ENCODE measurements at regions not wholly inside any gene's neighbourhood (a gene's known extent, or its start where the extent isn't known, plus 50 kb on each side); places are given as distances from the start of the nearest gene placed in this dataset.
"Not testable (repeated sequence)": the region's sequence is repeated elsewhere in the genome, so short reads cannot be mapped to it uniquely, and the experiment has no call there.

- no peak overlapping the region for H3K9ac ChIP-seq (ENCODE audit: low read length)
- H3K4me1 ChIP-seq (ENCODE audit: control insufficient read depth, low read depth, low read length): no peaks in the 10 kb centered on the region
- no peak overlapping the region for H3K4me3 ChIP-seq (ENCODE audit: low read length)
- no peaks in the 10 kb centered on the region for H3K9me3 ChIP-seq (ENCODE audit: control insufficient read depth, low read depth, low read length)
- H3K27me3 ChIP-seq (ENCODE audit: control insufficient read depth, insufficient read depth, low read length): no peaks in the 10 kb centered on the region
- no peaks in the 10 kb centered on the region for H3K36me3 ChIP-seq (ENCODE audit: control insufficient read depth, low read depth, low read length)
- no peak overlapping the region for H3K27ac ChIP-seq (ENCODE audit: low read length)
These were observed 587.7 kb downstream of the C12orf50 start for GRCh38 chr12:87441511-87441910.

GRCh38 chr12:87439990-87440827 lies 589.0 kb downstream of the C12orf50 start:
- no peaks in the 10 kb centered on the region for H3K27me3 ChIP-seq (ENCODE audit: control insufficient read depth, insufficient read depth, low read length)
- H3K9me3 ChIP-seq (ENCODE audit: control insufficient read depth, low read depth, low read length): no peaks in the 10 kb centered on the region
- no peak overlapping the region for H3K9ac ChIP-seq (ENCODE audit: low read length)
- no peak overlapping the region for H3K4me3 ChIP-seq (ENCODE audit: low read length)
- H3K27ac ChIP-seq (ENCODE audit: low read length): no peak overlapping the region
- H3K36me3 ChIP-seq (ENCODE audit: control insufficient read depth, low read depth, low read length): no peaks in the 10 kb centered on the region
- H3K4me1 ChIP-seq (ENCODE audit: control insufficient read depth, low read depth, low read length): no peaks in the 10 kb centered on the region

GRCh38 chr12:87430444-87430843 lies 598.8 kb downstream of the C12orf50 start:
- H3K27me3 ChIP-seq (ENCODE audit: control insufficient read depth, insufficient read depth, low read length): no peaks in the 10 kb centered on the region
- no peak overlapping the region for H3K9ac ChIP-seq (ENCODE audit: low read length)
- no peaks in the 10 kb centered on the region for H3K36me3 ChIP-seq (ENCODE audit: control insufficient read depth, low read depth, low read length)
- H3K4me1 ChIP-seq (ENCODE audit: control insufficient read depth, low read depth, low read length): no peaks in the 10 kb centered on the region
- H3K4me3 ChIP-seq (ENCODE audit: low read length): no peak overlapping the region
- H3K9me3 ChIP-seq (ENCODE audit: control insufficient read depth, low read depth, low read length): peaks cover 12% of the 10 kb centered on the region
- no peak overlapping the region for H3K27ac ChIP-seq (ENCODE audit: low read length)

DNA sequence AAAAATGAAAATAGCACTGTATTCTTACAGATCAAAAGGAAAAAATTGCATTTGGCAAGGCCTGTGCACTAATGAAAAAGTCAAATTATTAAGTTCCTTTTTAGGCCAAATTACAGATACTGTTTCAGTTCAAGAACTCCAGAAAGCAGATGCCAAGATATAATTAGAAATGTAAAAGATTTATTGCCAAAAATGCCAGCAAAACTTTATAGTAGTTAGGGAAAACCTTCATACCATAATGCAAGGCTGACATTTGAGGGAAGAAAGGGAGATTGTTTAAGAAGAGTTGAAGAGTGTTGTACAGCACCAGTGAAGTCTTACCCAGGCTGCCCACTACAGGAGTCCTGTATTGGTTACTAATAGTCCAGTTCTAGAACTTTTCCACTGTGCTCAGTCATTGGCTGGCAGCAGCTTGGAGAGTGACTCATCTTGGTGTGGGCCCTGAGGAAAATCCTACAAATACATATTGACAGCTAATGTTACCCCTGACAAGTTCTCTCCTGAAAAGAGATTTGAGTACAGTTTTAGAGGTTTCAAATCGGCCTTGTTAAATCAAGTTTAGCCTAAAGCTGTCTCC lies 600.4 kb downstream of the C12orf50 start:
- H3K27ac ChIP-seq (ENCODE audit: low read length): no peak overlapping the region
- no peaks in the 10 kb centered on the region for H3K27me3 ChIP-seq (ENCODE audit: control insufficient read depth, insufficient read depth, low read length)
- no peaks in the 10 kb centered on the region for H3K4me1 ChIP-seq (ENCODE audit: control insufficient read depth, low read depth, low read length)
- H3K9me3 ChIP-seq (ENCODE audit: control insufficient read depth, low read depth, low read length): peaks cover 12% of the 10 kb centered on the region
- no peak overlapping the region for H3K9ac ChIP-seq (ENCODE audit: low read length)
- H3K4me3 ChIP-seq (ENCODE audit: low read length): no peak overlapping the region
- H3K36me3 ChIP-seq (ENCODE audit: control insufficient read depth, low read depth, low read length): no peaks in the 10 kb centered on the region

DNA sequence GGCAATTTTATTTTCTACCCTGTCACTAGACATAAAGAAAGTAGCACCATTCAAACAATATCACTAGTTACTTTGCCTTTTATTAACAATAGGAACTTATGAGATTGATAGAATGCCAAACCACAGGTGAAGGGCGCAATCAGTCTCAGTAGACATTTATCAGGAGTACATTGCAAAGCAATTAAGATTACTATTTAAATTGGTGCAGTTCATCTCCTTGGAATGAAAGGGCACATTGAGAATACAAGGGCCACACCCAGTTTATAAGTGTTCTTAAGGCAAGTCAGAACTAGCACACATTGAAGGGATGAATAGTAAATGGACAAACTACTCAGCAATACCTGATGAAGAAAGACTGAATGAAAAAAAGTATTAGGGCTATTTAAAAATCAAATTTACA lies 601.4 kb downstream of the C12orf50 start:
- Histone ChIP-seq H3K9me3 (ENCODE audit: control insufficient read depth, low read depth, low read length) (peaks cover 12% of the 10 kb centered on the region), H3K4me3 (ENCODE audit: low read length) (no peak overlapping the region), H3K4me1 (ENCODE audit: control insufficient read depth, low read depth, low read length) (no peaks in the 10 kb centered on the region), H3K9ac (ENCODE audit: low read length) (no peak overlapping the region), H3K27ac (ENCODE audit: low read length) (no peak overlapping the region), H3K27me3 (ENCODE audit: control insufficient read depth, insufficient read depth, low read length) (no peaks in the 10 kb centered on the region), H3K36me3 (ENCODE audit: control insufficient read depth, low read depth, low read length) (no peaks in the 10 kb centered on the region)

GRCh38 chr12:87425942-87426554 lies 603.2 kb downstream of the C12orf50 start:
- Histone ChIP-seq H3K9me3 (ENCODE audit: control insufficient read depth, low read depth, low read length) (peaks cover 12% of the 10 kb centered on the region), H3K27me3 (ENCODE audit: control insufficient read depth, insufficient read depth, low read length) (no peaks in the 10 kb centered on the region), H3K4me3 (ENCODE audit: low read length) (no peak overlapping the region), H3K9ac (ENCODE audit: low read length) (no peak overlapping the region), H3K36me3 (ENCODE audit: control insufficient read depth, low read depth, low read length) (no peaks in the 10 kb centered on the region), H3K4me1 (ENCODE audit: control insufficient read depth, low read depth, low read length) (no peaks in the 10 kb centered on the region), H3K27ac (ENCODE audit: low read length) (no peak overlapping the region)

GRCh38 chr12:87421233-87421632 lies 608.0 kb downstream of the C12orf50 start:
- H3K4me1 ChIP-seq (ENCODE audit: control insufficient read depth, low read depth, low read length); H3K9ac ChIP-seq (ENCODE audit: low read length); H3K27me3 ChIP-seq (ENCODE audit: control insufficient read depth, insufficient read depth, low read length); H3K27ac ChIP-seq (ENCODE audit: low read length); H3K4me3 ChIP-seq (ENCODE audit: low read length); H3K36me3 ChIP-seq (ENCODE audit: control insufficient read depth, low read depth, low read length); H3K9me3 ChIP-seq (ENCODE audit: control insufficient read depth, low read depth, low read length): not testable (repeated sequence)

GRCh38 chr12:87413784-87414183 lies 615.4 kb downstream of the C12orf50 start:
- Histone ChIP-seq H3K27me3 (ENCODE audit: control insufficient read depth, insufficient read depth, low read length) (no peaks in the 10 kb centered on the region), H3K27ac (ENCODE audit: low read length) (no peak overlapping the region), H3K9me3 (ENCODE audit: control insufficient read depth, low read depth, low read length) (no peaks in the 10 kb centered on the region), H3K4me1 (ENCODE audit: control insufficient read depth, low read depth, low read length) (no peaks in the 10 kb centered on the region), H3K9ac (ENCODE audit: low read length) (no peak overlapping the region), H3K36me3 (ENCODE audit: control insufficient read depth, low read depth, low read length) (no peaks in the 10 kb centered on the region), H3K4me3 (ENCODE audit: low read length) (no peak overlapping the region)

- Histone ChIP-seq H3K27ac (ENCODE audit: low read length) (no peak overlapping the region), H3K27me3 (ENCODE audit: control insufficient read depth, insufficient read depth, low read length) (no peaks in the 10 kb centered on the region), H3K9me3 (ENCODE audit: control insufficient read depth, low read depth, low read length) (no peaks in the 10 kb centered on the region), H3K4me1 (ENCODE audit: control insufficient read depth, low read depth, low read length) (no peaks in the 10 kb centered on the region), H3K36me3 (ENCODE audit: control insufficient read depth, low read depth, low read length) (no peaks in the 10 kb centered on the region), H3K4me3 (ENCODE audit: low read length) (no peak overlapping the region), H3K9ac (ENCODE audit: low read length) (no peak overlapping the region)
These were observed 622.3 kb downstream of the C12orf50 start for GRCh38 chr12:87406926-87407325.

GRCh38 chr12:87405918-87406317 lies 623.3 kb downstream of the C12orf50 start:
- no peaks in the 10 kb centered on the region for H3K9me3 ChIP-seq (ENCODE audit: control insufficient read depth, low read depth, low read length)
- H3K9ac ChIP-seq (ENCODE audit: low read length): no peak overlapping the region
- no peaks in the 10 kb centered on the region for H3K4me1 ChIP-seq (ENCODE audit: control insufficient read depth, low read depth, low read length)
- no peak overlapping the region for H3K27ac ChIP-seq (ENCODE audit: low read length)
- H3K27me3 ChIP-seq (ENCODE audit: control insufficient read depth, insufficient read depth, low read length): no peaks in the 10 kb centered on the region
- no peak overlapping the region for H3K4me3 ChIP-seq (ENCODE audit: low read length)
- no peaks in the 10 kb centered on the region for H3K36me3 ChIP-seq (ENCODE audit: control insufficient read depth, low read depth, low read length)

DNA sequence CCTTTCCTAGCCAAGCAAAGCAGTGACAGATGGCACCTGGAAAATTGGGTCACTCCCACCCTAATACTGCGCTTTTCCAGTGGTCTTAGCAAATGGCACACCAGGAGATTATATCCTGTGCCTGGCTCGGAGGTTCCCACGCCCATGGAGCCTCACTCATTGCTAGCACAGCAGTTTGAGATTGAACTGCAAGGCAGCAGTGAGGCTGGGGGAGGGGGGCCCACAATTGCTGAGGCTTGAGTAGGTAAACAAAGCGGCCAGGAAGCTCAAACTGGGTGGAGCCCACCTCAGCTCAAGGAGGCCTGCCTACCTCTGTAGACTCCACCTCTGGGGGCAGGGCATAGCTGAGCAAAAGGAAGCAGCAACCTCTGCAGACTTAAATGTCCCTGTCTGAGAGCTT lies 635.0 kb downstream of the C12orf50 start:
- not testable (repeated sequence) for H3K9ac ChIP-seq (ENCODE audit: low read length)

DNA sequence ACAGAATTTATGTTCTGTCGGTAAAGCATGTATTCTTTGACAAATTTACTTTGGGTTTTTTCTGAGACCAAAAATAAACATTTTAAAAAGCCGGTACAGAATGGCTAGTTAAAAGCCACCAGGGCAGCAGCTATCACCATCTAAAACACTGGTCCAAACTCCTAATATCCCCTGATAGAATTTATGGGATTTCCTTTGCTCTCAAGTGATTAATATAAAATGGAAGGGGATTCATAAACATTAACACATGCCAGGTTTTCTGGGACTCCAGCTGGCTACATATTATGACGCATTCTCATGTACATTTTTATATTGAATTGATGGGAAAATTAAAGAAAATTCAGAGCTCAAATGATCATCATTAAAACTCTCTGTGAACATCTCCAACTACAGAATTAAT lies 640.8 kb downstream of the C12orf50 start:
- H3K27ac ChIP-seq (ENCODE audit: low read length): no peak overlapping the region
- no peaks in the 10 kb centered on the region for H3K36me3 ChIP-seq (ENCODE audit: control insufficient read depth, low read depth, low read length)
- no peak overlapping the region for H3K9ac ChIP-seq (ENCODE audit: low read length)
- H3K4me1 ChIP-seq (ENCODE audit: control insufficient read depth, low read depth, low read length): peaks cover 5% of the 10 kb centered on the region
- no peak overlapping the region for H3K4me3 ChIP-seq (ENCODE audit: low read length)
- H3K27me3 ChIP-seq (ENCODE audit: control insufficient read depth, insufficient read depth, low read length): no peaks in the 10 kb centered on the region
- no peaks in the 10 kb centered on the region for H3K9me3 ChIP-seq (ENCODE audit: control insufficient read depth, low read depth, low read length)

More for the DNA sequence above, 635.0 kb downstream of the C12orf50 start:
- H3K9me3 ChIP-seq (ENCODE audit: control insufficient read depth, low read depth, low read length); H3K4me3 ChIP-seq (ENCODE audit: low read length); H3K27me3 ChIP-seq (ENCODE audit: control insufficient read depth, insufficient read depth, low read length); H3K4me1 ChIP-seq (ENCODE audit: control insufficient read depth, low read depth, low read length); H3K27ac ChIP-seq (ENCODE audit: low read length); H3K36me3 ChIP-seq (ENCODE audit: control insufficient read depth, low read depth, low read length): not testable (repeated sequence)

Data from iPS-18a (cell line).